IPS-18a (cell line): ENCODE measurements at regions not wholly inside any gene's neighbourhood (a gene's known extent, or its start where the extent isn't known, plus 50 kb on each side); places are given as distances from the start of the nearest gene placed in this dataset.

Source experiments
- H3K27ac ChIP-seq: one replicate; pipeline ENCODE4 v1.5.1; 2013; ENCODE audit warnings: low read length
- H3K27me3 ChIP-seq: one replicate; pipeline ENCODE4 v1.6.1; 2013; ENCODE audit warnings: mild to moderate bottlenecking, low read length; ENCODE audit not compliant: control insufficient read depth, insufficient read depth
- H3K36me3 ChIP-seq: one replicate; pipeline ENCODE4 v1.6.1; 2013; ENCODE audit warnings: low read depth, low read length; ENCODE audit not compliant: control insufficient read depth
- H3K4me1 ChIP-seq: one replicate; pipeline ENCODE4 v1.6.1; 2013; ENCODE audit warnings: low read depth, low read length; ENCODE audit not compliant: control insufficient read depth
- H3K4me3 ChIP-seq: one replicate; pipeline ENCODE4 v1.5.1; 2013; ENCODE audit warnings: low read length
- H3K9ac ChIP-seq: one replicate; pipeline ENCODE4 v1.6.1; 2013; ENCODE audit warnings: mild to moderate bottlenecking, low read length, moderate library complexity
- H3K9me3 ChIP-seq: one replicate; pipeline ENCODE4 v1.6.1; 2013; ENCODE audit warnings: low read depth, low read length; ENCODE audit not compliant: control insufficient read depth

DNA sequence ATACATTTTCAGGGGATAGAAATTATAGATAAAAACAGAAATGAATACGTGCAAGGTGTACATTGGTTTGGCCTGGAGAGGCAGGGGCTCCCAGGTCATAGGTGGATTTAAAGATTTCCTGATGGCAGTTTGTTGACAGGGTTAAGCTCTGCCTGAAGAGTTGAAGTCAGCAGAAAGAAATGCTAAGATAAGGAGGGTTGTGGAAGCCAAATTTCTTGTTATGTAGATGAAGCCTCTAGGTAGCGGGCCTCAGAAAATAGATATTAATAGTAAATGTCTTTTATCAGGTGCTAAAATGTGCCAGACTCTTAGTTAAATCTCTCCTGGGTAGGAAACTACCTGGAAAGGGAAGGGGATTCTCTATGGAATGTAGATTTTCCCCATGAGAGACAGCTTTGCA is 188.8 kb downstream of the CDH26 start:
- Histone ChIP-seq H3K9ac (no peak overlapping the region), H3K27ac (no peak overlapping the region), H3K9me3 (no peaks in the 10 kb centered on the region), H3K4me1 (peaks cover 3% of the 10 kb centered on the region), H3K36me3 (no peaks in the 10 kb centered on the region), H3K27me3 (no peaks in the 10 kb centered on the region), H3K4me3 (no peak overlapping the region)

DNA sequence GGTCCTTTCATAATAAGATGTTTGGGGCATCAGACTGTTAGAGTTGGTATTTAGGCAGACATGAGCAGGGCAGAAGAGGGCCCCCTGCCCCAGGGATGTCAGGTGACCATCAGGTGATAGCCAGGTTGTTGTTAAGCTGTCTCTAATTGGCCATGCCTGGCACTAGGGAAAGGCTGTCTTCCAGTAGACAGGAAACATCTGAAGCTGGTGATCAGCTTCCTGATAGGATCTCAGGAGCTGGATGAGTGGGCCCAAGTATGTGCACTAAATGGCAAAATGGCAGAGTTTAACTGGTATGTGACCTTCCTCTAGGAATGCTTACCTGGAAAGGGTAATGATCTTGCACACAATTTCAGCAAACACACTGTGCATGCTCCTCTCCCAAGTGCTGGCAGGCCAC is 190.7 kb downstream of the CDH26 start:
- Histone ChIP-seq H3K4me3 (no peak overlapping the region), H3K27ac (no peak overlapping the region), H3K36me3 (no peaks in the 10 kb centered on the region), H3K9me3 (no peaks in the 10 kb centered on the region), H3K27me3 (no peaks in the 10 kb centered on the region), H3K4me1 (peaks cover 3% of the 10 kb centered on the region), H3K9ac (no peak overlapping the region)

- Histone ChIP-seq H3K9ac (no peak overlapping the region), H3K4me3 (no peak overlapping the region), H3K9me3 (peaks cover 3% of the 10 kb centered on the region), H3K36me3 (no peaks in the 10 kb centered on the region), H3K27me3 (no peaks in the 10 kb centered on the region), H3K27ac (no peak overlapping the region), H3K4me1 (no peaks in the 10 kb centered on the region)
Measured at GRCh38 chr20:60152792-60153191, 194.6 kb downstream of the CDH26 start.

GRCh38 chr20:60160451-60161145 is 202.4 kb downstream of the CDH26 start:
- H3K9me3 ChIP-seq, result peaks cover 6% of the 10 kb centered on the region
- no peaks in the 10 kb centered on the region for H3K4me1 ChIP-seq
- no peak overlapping the region for H3K4me3 ChIP-seq
- no peak overlapping the region for H3K9ac ChIP-seq
- H3K27me3 ChIP-seq, result no peaks in the 10 kb centered on the region
- H3K36me3 ChIP-seq, result no peaks in the 10 kb centered on the region
- H3K27ac ChIP-seq, result no peak overlapping the region

GRCh38 chr20:60167812-60168211 is 209.6 kb downstream of the CDH26 start:
- no peak overlapping the region for H3K9ac ChIP-seq
- H3K4me3 ChIP-seq, result no peak overlapping the region
- no peak overlapping the region for H3K27ac ChIP-seq
- H3K4me1 ChIP-seq, result no peaks in the 10 kb centered on the region
- H3K36me3 ChIP-seq, result no peaks in the 10 kb centered on the region
- H3K27me3 ChIP-seq, result no peaks in the 10 kb centered on the region
- H3K9me3 ChIP-seq, result no peaks in the 10 kb centered on the region

GRCh38 chr20:60168963-60169362 is 210.7 kb downstream of the CDH26 start:
- Histone ChIP-seq H3K9me3 (no peaks in the 10 kb centered on the region), H3K27me3 (no peaks in the 10 kb centered on the region), H3K9ac (no peak overlapping the region), H3K4me1 (no peaks in the 10 kb centered on the region), H3K4me3 (no peak overlapping the region), H3K27ac (no peak overlapping the region), H3K36me3 (no peaks in the 10 kb centered on the region)

DNA sequence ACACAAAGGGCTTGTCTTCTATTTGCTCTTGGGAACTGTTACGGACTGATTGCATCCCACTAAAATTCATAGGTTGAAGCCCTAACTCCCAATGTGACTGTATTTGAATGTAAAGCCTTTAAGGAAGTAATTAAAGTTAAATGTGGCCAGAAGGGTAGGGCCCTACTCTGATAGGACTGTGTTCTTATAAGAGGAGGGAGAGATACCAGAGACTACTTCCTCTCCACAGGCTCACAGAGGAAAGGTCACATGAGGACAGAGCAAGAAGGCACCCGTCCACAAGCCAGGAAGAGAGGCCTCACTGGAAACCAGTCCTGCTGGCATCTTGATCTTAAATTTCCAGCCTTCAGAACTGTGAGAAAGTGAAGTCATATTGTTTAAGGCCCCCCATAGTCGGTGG is 211.9 kb downstream of the CDH26 start:
- no peaks in the 10 kb centered on the region for H3K4me1 ChIP-seq
- no peaks in the 10 kb centered on the region for H3K9me3 ChIP-seq
- no peak overlapping the region for H3K4me3 ChIP-seq
- H3K27ac ChIP-seq, result no peak overlapping the region
- H3K9ac ChIP-seq, result no peak overlapping the region
- H3K27me3 ChIP-seq, result no peaks in the 10 kb centered on the region
- no peaks in the 10 kb centered on the region for H3K36me3 ChIP-seq

DNA sequence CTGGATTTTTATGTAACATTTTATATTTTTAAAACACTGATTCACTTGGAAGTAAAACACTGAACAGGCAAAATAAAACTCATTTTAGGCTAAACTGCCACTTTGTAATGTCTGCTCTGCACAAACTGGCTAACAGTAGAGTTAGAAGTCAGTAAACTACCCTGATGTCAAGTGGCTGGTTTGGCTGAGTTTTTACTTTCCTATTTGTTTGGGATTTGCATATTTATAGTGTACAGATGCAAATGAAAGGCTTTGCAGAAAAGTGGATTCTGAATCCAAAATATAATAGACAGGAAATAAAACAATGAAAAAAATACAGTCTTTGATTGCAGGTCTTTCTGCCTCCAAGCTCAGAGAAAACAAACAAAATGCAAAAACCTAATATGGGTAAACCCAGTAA is 213.1 kb downstream of the CDH26 start:
- no peak overlapping the region for H3K4me3 ChIP-seq
- H3K9me3 ChIP-seq, result no peaks in the 10 kb centered on the region
- H3K9ac ChIP-seq, result no peak overlapping the region
- H3K27ac ChIP-seq, result no peak overlapping the region
- H3K36me3 ChIP-seq, result no peaks in the 10 kb centered on the region
- no peaks in the 10 kb centered on the region for H3K4me1 ChIP-seq
- H3K27me3 ChIP-seq, result no peaks in the 10 kb centered on the region

- H3K9ac ChIP-seq, result no peak overlapping the region
- no peak overlapping the region for H3K4me3 ChIP-seq
- H3K36me3 ChIP-seq, result no peaks in the 10 kb centered on the region
- no peaks in the 10 kb centered on the region for H3K27me3 ChIP-seq
- H3K4me1 ChIP-seq, result no peaks in the 10 kb centered on the region
- no peak overlapping the region for H3K27ac ChIP-seq
- no peaks in the 10 kb centered on the region for H3K9me3 ChIP-seq
Measured at GRCh38 chr20:60171738-60172137, 213.5 kb downstream of the CDH26 start.

DNA sequence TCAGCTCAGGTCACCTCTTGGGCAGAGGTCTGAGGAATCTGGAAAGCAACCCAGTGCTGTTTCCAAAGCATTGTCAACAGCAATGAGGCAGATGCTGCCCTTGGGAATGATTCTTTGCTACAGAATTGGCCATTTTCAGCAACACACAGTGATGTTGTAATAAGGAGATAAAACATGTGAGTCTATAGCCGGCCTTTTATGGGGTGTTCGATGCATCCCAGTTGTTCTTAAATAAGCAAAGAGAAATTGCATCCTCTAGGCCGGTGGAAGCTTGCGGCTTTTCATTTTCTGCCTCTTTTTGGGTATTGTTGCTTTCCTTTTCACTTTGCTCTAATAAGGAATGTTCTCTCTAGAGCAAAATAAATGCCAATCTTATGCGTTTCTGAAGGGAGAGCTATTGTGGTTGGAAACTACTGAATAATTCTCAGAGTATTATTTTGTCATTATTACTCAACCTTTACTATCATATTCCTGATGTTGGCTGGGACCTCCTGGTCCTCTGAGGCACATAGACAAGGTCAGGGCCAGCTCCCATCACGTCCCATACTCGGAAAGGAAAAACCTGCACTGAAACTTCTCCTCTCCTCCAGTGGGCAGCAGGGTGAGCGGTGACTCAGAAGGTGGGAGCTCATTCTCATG is 214.2 kb downstream of the CDH26 start:
- Histone ChIP-seq H3K9ac (no peak overlapping the region), H3K36me3 (no peaks in the 10 kb centered on the region), H3K9me3 (no peaks in the 10 kb centered on the region), H3K4me3 (no peak overlapping the region), H3K27me3 (no peaks in the 10 kb centered on the region), H3K4me1 (no peaks in the 10 kb centered on the region), H3K27ac (no peak overlapping the region)

DNA sequence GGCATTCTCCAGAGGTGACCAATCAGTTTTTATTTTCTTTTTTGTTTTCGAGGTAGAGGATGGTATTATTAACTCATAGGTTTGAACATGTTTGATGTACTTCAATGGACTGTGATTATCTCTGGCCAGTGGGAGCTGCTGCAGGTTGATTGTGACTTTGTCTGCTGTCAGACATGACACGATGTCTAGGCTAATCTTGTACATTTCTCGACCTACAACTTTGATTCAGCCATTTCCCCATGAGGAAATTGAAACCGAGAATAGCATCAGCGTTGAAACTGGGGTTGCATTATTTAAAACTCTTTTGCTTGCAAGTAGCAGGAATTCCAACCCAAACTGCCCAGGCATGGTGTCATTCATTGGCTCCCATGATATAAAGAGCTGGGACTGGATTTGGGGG is 218.9 kb downstream of the CDH26 start:
- Histone ChIP-seq H3K4me3 (no peak overlapping the region), H3K9ac (no peak overlapping the region), H3K27ac (no peak overlapping the region), H3K4me1 (no peaks in the 10 kb centered on the region), H3K27me3 (no peaks in the 10 kb centered on the region), H3K36me3 (no peaks in the 10 kb centered on the region), H3K9me3 (no peaks in the 10 kb centered on the region)

- Histone ChIP-seq H3K4me3 (no peak overlapping the region), H3K27me3 (no peaks in the 10 kb centered on the region), H3K9ac (no peak overlapping the region), H3K27ac (no peak overlapping the region), H3K36me3 (no peaks in the 10 kb centered on the region), H3K4me1 (no peaks in the 10 kb centered on the region), H3K9me3 (no peaks in the 10 kb centered on the region)
Measured at GRCh38 chr20:60180986-60181385, 222.8 kb downstream of the CDH26 start.
